Uterus (tissue), 2 donors: ENCODE measurements at regions not wholly inside any gene's neighbourhood (a gene's known extent, or its start where the extent isn't known, plus 50 kb on each side); places are given as distances from the start of the nearest gene placed in this dataset.

Source experiments
- POLR2A ChIP-seq, 2 donors: fragments of 450-650 bp; IDR thresholded peaks; one replicate each; pipeline ENCODE4 v1.6.1; 2016; ENCODE audit warnings: antibody characterized with exemption in 2 of 2, mild to moderate bottlenecking in 1 of 2, moderate library complexity in 1 of 2
- TF ChIP-seq, protein P1 (sequence below), 4 experiments: fragments of 200-600 bp in 2 of 4; fragments of 450-650 bp in 2 of 4; sonication (generic) in 2 of 4; IDR thresholded peaks; one replicate each; pipeline ENCODE4 v1.5.1; 2016 to 2019; ENCODE audit warnings: antibody characterized with exemption in 4 of 4, mild to moderate bottlenecking in 2 of 4, moderate library complexity in 1 of 4

DNA sequence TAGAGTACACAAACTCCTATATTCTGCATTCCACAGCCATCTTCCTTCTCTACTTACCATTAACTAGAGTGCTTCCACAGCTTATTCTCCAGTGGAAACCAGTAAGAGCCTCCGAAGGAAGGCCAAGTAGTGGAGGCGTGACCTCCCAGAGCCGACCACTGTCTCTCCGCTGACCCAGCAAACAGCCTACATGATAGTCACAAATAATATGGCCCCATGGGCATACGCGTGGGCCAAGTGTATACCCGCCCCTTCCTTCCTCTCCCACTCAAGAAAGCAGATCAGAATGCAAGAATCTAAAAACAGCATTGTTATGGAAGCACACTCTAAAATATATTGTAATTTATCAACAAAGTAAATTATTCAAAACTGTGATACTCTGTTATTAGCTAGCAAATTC is 526.6 kb upstream of the JARID2 start:
- TF ChIP-seq, protein P1, sequence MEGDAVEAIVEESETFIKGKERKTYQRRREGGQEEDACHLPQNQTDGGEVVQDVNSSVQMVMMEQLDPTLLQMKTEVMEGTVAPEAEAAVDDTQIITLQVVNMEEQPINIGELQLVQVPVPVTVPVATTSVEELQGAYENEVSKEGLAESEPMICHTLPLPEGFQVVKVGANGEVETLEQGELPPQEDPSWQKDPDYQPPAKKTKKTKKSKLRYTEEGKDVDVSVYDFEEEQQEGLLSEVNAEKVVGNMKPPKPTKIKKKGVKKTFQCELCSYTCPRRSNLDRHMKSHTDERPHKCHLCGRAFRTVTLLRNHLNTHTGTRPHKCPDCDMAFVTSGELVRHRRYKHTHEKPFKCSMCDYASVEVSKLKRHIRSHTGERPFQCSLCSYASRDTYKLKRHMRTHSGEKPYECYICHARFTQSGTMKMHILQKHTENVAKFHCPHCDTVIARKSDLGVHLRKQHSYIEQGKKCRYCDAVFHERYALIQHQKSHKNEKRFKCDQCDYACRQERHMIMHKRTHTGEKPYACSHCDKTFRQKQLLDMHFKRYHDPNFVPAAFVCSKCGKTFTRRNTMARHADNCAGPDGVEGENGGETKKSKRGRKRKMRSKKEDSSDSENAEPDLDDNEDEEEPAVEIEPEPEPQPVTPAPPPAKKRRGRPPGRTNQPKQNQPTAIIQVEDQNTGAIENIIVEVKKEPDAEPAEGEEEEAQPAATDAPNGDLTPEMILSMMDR (IDR thresholded peaks at IDR 0.05): no peak
- no peak for TF ChIP-seq POLR2A (IDR thresholded peaks at IDR 0.05)
